ENCODE measurements at regions not wholly inside any gene's neighbourhood (a gene's known extent, or its start where the extent isn't known, plus 50 kb on each side); places are given as distances from the start of the nearest gene placed in this dataset.
"Not testable (repeated sequence)": the region's sequence is repeated elsewhere in the genome, so short reads cannot be mapped to it uniquely, and the experiment has no call there.

DNA sequence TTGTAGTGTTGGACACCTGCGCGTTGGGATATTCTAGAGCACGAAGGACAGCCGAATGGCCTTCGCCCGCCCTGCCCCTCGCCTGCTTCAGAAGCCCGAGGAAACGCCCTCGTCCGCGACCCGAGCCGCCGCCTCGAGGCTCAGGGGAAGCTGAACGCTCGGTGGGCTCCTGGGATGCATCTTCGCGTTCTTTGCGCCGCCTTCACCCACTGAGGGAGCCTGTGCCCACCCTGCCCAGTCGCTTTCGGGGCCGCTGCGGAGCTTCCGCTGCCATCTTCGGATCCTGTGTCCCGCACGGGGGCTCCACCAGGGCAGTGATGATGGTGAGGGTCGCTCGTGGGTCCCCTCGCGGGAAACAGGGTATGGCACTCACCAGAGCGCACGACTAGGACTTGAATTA is 61.8 kb upstream of the NBPF20 start:
- peak overlapping the region in 2 of 7 experiments; percentile 14 to 17 for H3K4me3 ChIP-seq
- H3K27ac ChIP-seq: not testable (repeated sequence)

DNA sequence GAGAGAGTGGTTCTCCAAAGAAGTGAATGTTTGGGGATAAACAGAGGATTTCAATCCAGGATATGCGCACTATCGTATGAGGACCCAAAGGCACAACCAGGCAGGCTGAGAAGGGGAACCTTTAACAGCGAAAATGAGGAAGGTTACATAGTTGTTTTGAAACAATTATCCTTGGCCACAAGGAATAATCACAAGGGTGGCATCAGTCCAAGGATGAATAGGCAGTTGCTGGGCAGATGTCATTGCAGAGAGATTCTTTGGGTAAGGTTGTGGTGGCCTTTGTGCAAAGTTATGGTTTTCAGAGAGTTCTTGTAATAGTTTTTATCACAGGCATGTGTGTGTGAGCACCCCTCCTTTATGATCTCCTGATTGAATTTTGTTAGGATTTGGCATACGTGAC is 58.9 kb upstream of the NBPF20 start:
- not testable (repeated sequence) for H3K4me3 ChIP-seq, H3K27ac ChIP-seq

DNA sequence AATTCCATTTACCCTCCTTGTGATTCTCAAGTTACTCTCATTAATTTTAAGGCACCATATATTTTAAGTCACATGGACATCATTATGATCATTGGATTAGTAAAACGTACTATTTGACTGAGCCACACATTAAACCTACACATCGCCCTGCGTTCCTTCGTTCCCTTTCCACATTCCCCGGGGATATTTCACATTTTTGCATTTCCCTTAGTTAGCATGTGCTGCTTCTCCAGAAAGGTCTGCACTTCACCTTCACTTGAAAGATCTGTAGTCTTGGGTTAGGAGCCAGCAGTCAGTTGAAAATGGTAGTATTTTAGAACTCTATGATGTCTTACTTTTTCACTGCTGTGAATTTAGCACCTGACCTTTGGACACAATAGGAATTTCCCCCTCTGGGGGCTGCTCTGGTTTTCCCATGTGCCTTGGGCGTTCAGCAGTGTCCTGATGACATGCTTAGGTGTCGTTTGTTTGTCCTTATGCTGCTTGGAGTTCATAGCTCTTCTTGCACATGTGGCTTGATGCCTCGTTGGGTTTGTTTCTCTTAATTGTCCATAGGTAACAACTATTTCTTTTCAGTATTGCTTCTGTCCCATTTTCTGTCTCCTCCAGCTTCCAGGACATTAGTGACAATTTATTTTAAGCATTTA is 56.9 kb upstream of the NBPF20 start:
- not testable (repeated sequence) for H3K4me3 ChIP-seq, H3K27ac ChIP-seq

DNA sequence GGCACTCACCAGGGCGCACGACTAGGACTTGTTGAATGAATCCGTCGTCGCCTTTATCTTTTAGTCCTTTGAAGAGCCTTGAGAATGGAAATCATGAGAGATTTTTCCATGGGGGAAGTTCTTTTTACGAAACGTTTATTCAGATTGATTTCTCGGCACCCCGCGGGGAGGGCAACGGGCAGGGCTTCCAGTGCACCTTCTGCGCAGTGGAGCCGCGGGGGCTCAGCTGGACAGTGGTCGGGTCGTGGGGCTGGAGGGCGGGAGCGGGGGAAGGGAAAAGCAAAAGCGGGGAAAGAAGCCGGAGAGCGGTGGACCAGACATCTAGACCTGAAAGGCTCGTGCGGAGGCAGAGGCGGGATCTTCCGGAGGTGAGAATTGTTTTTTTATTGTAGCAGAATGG is 50.6 kb upstream of the NBPF20 start:
- H3K4me3 ChIP-seq: peak overlapping the region in 3 of 7 experiments; percentile 8 to 23 (median 19)
- H3K27ac ChIP-seq: not testable (repeated sequence)

DNA sequence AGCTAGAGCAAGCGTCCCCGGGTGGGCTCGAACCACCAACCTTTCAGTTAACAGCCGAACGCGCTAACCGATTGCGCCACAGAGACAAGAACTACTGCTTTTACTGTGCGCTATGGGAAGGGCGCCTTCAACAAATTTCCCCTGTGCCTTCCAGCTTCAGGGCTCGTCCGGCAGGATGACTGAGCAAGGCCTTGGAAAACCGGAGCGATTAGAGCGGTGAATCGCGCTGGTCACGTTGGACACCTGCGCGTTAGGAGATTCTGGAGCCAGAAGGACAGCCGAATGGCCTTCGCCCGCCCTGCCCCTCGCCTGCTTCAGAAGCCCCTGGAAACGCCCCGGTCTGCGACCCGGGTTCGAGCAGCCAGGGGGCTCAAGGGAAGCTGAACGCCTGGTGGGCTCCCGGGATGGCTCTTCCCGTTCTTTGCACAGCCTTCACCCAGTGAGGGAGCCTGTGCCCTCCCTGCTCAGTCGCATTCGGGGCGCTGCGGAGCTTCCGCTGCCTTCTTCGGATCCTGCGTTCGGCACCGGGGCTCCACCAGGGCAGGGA is 50.0 kb upstream of the NBPF20 start:
- peak overlapping the region in 3 of 7 experiments; percentile 8 to 23 (median 19) for H3K4me3 ChIP-seq

More for the DNA sequence above, 50.0 kb upstream of the NBPF20 start:
- not testable (repeated sequence) for H3K27ac ChIP-seq

Data from skin epidermis (tissue), 12 donors.